ENCODE measurements at regions not wholly inside any gene's neighbourhood (a gene's known extent, or its start where the extent isn't known, plus 50 kb on each side); places are given as distances from the start of the nearest gene placed in this dataset.

GRCh38 chr20:7195704-7196103 lies 428.2 kb downstream of the BMP2 start:
- DNase-seq (no peak), FAIRE-seq (no peak)
- no peak for TF ChIP-seq CTCF (IDR thresholded peaks at IDR 0.05; ENCODE audit: borderline replicate concordance, extremely low read depth, insufficient read depth)
- Histone ChIP-seq H3K36me3 (ENCODE audit: control insufficient read depth in 2 of 3, insufficient read depth in 3 of 3, low read length in 3 of 3) (no peaks in the 10 kb centered on the region), H3K9ac (ENCODE audit: low read length in 3 of 3) (no peak overlapping the region), H3K4me1 (ENCODE audit: control insufficient read depth in 2 of 3, insufficient read depth in 2 of 3, low read depth in 1 of 3, low read length in 3 of 3) (no peaks in the 10 kb centered on the region), H3K4me3 (ENCODE audit: low read length in 3 of 3) (no peak overlapping the region), H3K9me3 (ENCODE audit: control insufficient read depth in 2 of 3, insufficient read depth in 1 of 3, low read length in 3 of 3) (no peaks in the 10 kb centered on the region), H3K27me3 (ENCODE audit: control insufficient read depth, insufficient read depth, low read length) (no peaks in the 10 kb centered on the region), H3K27ac (ENCODE audit: low read depth in 2 of 2, low read length in 2 of 2) (no peak overlapping the region)
- intact Hi-C loops (cut with DNase I), result no loop called here

GRCh38 chr20:7196481-7196880 lies 429.0 kb downstream of the BMP2 start:
- no peaks in the 10 kb centered on the region for H3K4me1 ChIP-seq (ENCODE audit: control insufficient read depth in 2 of 3, insufficient read depth in 2 of 3, low read depth in 1 of 3, low read length in 3 of 3)
- no peaks in the 10 kb centered on the region for H3K27me3 ChIP-seq (ENCODE audit: control insufficient read depth, insufficient read depth, low read length)
- DNase-seq, result no peak
- no peaks in the 10 kb centered on the region for H3K36me3 ChIP-seq (ENCODE audit: control insufficient read depth in 2 of 3, insufficient read depth in 3 of 3, low read length in 3 of 3)
- H3K27ac ChIP-seq (ENCODE audit: low read depth in 2 of 2, low read length in 2 of 2), result no peak overlapping the region
- no peak overlapping the region for H3K4me3 ChIP-seq (ENCODE audit: low read length in 3 of 3)
- intact Hi-C loops (cut with DNase I), result no loop called here
- H3K9me3 ChIP-seq (ENCODE audit: control insufficient read depth in 2 of 3, insufficient read depth in 1 of 3, low read length in 3 of 3), result no peaks in the 10 kb centered on the region
- TF ChIP-seq CTCF (IDR thresholded peaks at IDR 0.05; ENCODE audit: borderline replicate concordance, extremely low read depth, insufficient read depth), result no peak
- no peak for FAIRE-seq
- no peak overlapping the region for H3K9ac ChIP-seq (ENCODE audit: low read length in 3 of 3)

- Histone ChIP-seq H3K36me3 (ENCODE audit: control insufficient read depth in 2 of 3, insufficient read depth in 3 of 3, low read length in 3 of 3) (no peaks in the 10 kb centered on the region), H3K27me3 (ENCODE audit: control insufficient read depth, insufficient read depth, low read length) (no peaks in the 10 kb centered on the region), H3K9ac (ENCODE audit: low read length in 3 of 3) (no peak overlapping the region), H3K9me3 (ENCODE audit: control insufficient read depth in 2 of 3, insufficient read depth in 1 of 3, low read length in 3 of 3) (no peaks in the 10 kb centered on the region), H3K27ac (ENCODE audit: low read depth in 2 of 2, low read length in 2 of 2) (no peak overlapping the region), H3K4me1 (ENCODE audit: control insufficient read depth in 2 of 3, insufficient read depth in 2 of 3, low read depth in 1 of 3, low read length in 3 of 3) (no peaks in the 10 kb centered on the region), H3K4me3 (ENCODE audit: low read length in 3 of 3) (no peak overlapping the region)
- intact Hi-C loops (cut with DNase I), result no loop called here
- no peak for TF ChIP-seq CTCF (IDR thresholded peaks at IDR 0.05; ENCODE audit: borderline replicate concordance, extremely low read depth, insufficient read depth)
- DNase-seq, result peak in 2 of 5 donors; percentile 17 to 29
- no peak for FAIRE-seq
Measured at GRCh38 chr20:7199861-7200260, 432.4 kb downstream of the BMP2 start.

GRCh38 chr20:7207186-7207798 lies 439.8 kb downstream of the BMP2 start:
- no peak overlapping the region for H3K27ac ChIP-seq (ENCODE audit: low read depth in 2 of 2, low read length in 2 of 2)
- intact Hi-C loops (cut with DNase I), result no loop called here
- H3K9ac ChIP-seq (ENCODE audit: low read length in 3 of 3), result no peak overlapping the region
- no peak for TF ChIP-seq CTCF (IDR thresholded peaks at IDR 0.05; ENCODE audit: borderline replicate concordance, extremely low read depth, insufficient read depth)
- FAIRE-seq (no peak), DNase-seq (peak in 1 of 5 donors; percentile 5)
- H3K4me3 ChIP-seq (ENCODE audit: low read length in 3 of 3), result no peak overlapping the region
- no peaks in the 10 kb centered on the region for H3K36me3 ChIP-seq (ENCODE audit: control insufficient read depth in 2 of 3, insufficient read depth in 3 of 3, low read length in 3 of 3)
- no peaks in the 10 kb centered on the region for H3K9me3 ChIP-seq (ENCODE audit: control insufficient read depth in 2 of 3, insufficient read depth in 1 of 3, low read length in 3 of 3)
- no peaks in the 10 kb centered on the region for H3K27me3 ChIP-seq (ENCODE audit: control insufficient read depth, insufficient read depth, low read length)
- no peaks in the 10 kb centered on the region for H3K4me1 ChIP-seq (ENCODE audit: control insufficient read depth in 2 of 3, insufficient read depth in 2 of 3, low read depth in 1 of 3, low read length in 3 of 3)
